Mammary epithelial cell (primary cell): ENCODE measurements at regions not wholly inside any gene's neighbourhood (a gene's known extent, or its start where the extent isn't known, plus 50 kb on each side); places are given as distances from the start of the nearest gene placed in this dataset.

Experiments
- EZH2 ChIP-seq: IDR thresholded peaks from 2 replicates; pipeline ENCODE4 v1.6.1; 2012; ENCODE audit warnings: low read length, inconsistent platforms, borderline replicate concordance
- TF ChIP-seq, protein P1 (sequence below), 2 donors: IDR thresholded peaks in 1 of 2; conservative IDR thresholded peaks in 1 of 2; 2 replicates each; pipeline ENCODE4 v1.5.1; 2011 to 2012; ENCODE audit warnings: inconsistent platforms in 2 of 2, low read length in 2 of 2, mild to moderate bottlenecking in 2 of 2, control low read depth in 1 of 2, low read depth in 1 of 2; ENCODE audit not compliant: insufficient read depth in 1 of 2; ENCODE audit errors: extremely low read depth in 1 of 2

DNA sequence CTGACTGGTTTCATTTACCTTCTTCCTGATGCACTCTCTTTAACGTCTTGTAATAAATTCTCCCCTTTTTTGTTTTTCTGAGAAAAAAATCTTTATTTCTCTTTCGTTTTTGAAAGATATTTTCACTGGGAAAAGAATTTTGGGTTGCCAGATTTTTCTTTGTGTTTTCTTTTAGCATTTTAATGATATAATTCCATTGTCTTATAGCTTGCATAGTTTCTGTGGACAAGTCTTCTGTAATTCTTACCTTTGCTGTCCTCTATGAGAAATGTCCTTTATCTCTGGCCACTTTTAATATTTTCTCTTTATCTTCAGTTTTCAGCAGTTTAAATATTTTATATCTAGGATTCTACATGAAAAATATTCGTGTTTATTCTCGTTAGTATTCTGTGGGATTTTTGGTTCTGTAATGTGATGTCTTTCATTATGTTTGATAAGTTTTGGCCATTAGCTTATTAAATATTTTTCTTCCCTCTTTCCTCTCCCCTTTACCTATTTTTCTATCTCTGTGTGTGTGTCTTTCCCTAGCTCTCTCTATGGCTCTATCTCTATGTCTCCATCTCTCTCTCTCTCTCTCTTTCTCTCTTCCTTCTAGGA lies 236.5 kb downstream of the C16orf95 start:
- TF ChIP-seq, protein P1, sequence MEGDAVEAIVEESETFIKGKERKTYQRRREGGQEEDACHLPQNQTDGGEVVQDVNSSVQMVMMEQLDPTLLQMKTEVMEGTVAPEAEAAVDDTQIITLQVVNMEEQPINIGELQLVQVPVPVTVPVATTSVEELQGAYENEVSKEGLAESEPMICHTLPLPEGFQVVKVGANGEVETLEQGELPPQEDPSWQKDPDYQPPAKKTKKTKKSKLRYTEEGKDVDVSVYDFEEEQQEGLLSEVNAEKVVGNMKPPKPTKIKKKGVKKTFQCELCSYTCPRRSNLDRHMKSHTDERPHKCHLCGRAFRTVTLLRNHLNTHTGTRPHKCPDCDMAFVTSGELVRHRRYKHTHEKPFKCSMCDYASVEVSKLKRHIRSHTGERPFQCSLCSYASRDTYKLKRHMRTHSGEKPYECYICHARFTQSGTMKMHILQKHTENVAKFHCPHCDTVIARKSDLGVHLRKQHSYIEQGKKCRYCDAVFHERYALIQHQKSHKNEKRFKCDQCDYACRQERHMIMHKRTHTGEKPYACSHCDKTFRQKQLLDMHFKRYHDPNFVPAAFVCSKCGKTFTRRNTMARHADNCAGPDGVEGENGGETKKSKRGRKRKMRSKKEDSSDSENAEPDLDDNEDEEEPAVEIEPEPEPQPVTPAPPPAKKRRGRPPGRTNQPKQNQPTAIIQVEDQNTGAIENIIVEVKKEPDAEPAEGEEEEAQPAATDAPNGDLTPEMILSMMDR (conservative IDR thresholded peaks at IDR 0.05 in 1 of 2, IDR thresholded peaks at IDR 0.05 in 1 of 2; ENCODE audit: extremely low read depth in 1 of 2, insufficient read depth in 1 of 2, low read depth in 1 of 2, low read length in 2 of 2): no peak
- no peak for TF ChIP-seq EZH2
